Panc1 (cell line): ENCODE measurements at regions not wholly inside any gene's neighbourhood (a gene's known extent, or its start where the extent isn't known, plus 50 kb on each side); places are given as distances from the start of the nearest gene placed in this dataset.

Experiments
- ATAC-seq: fragments of 200-7000 bp; cut with Tn5 transposase; 2 replicates; pipeline ENCODE4 v1.9.1; 2020; ENCODE audit warnings: mild to moderate bottlenecking, moderate library complexity
- BruUV-seq: library from RNA; stranded (reverse); fragments of 400-500 nt; replicated peaks from 2 replicates; lab custom pipeline; 2021; lab: Mats Ljungman, UMichigan
- CTCF ChIA-PET: fragments of 300-600 bp; sonication (Branson Sonifier 250); formaldehyde crosslinking; loops from one replicate; lab custom pipeline; 2022; ENCODE audit warnings: antibody characterized with exemption; lab: Charles Lee
- POLR2A ChIA-PET: fragments of 300-600 bp; sonication (Branson Sonifier 250); formaldehyde crosslinking; loops from one replicate; lab custom pipeline; 2022; ENCODE audit warnings: antibody characterized with exemption; lab: Charles Lee
- DNase-seq: peaks from one replicate; pipeline ENCODE4 v3.0.0-alpha.2; 2010; ENCODE audit warnings: low read depth, low spot score
- H3K27ac ChIP-seq: 2 replicates; pipeline ENCODE4 v1.5.1; 2011; ENCODE audit warnings: mild to moderate bottlenecking, low read length, inconsistent platforms
- H3K27me3 ChIP-seq: fragments of 200-500 bp; sonication (Bioruptor generic); 2 replicates; pipeline ENCODE4 v1.6.0; 2014; ENCODE audit warnings: low read length, inconsistent platforms; ENCODE audit not compliant: control insufficient read depth, insufficient read depth
- H3K36me3 ChIP-seq: fragments of 200-500 bp; sonication (Bioruptor generic); 2 replicates; pipeline ENCODE4 v1.5.1; 2014; ENCODE audit warnings: inconsistent platforms, mild to moderate bottlenecking, low read length, moderate library complexity; ENCODE audit not compliant: control insufficient read depth, insufficient read depth
- H3K4me1 ChIP-seq: 2 replicates; pipeline ENCODE4 v1.5.1; 2011; ENCODE audit warnings: inconsistent platforms, mild to moderate bottlenecking, low read length, moderate library complexity; ENCODE audit not compliant: control insufficient read depth, insufficient read depth
- H3K4me3 ChIP-seq, 2 experiments: 2 replicates each; pipeline ENCODE4 v1.5.1; 2011 to 2012; ENCODE audit warnings: low read depth in 2 of 2, low read length in 2 of 2, mild to moderate bottlenecking in 2 of 2, inconsistent platforms in 1 of 2, moderate library complexity in 1 of 2
- H3K9me3 ChIP-seq: fragments of 200-500 bp; sonication (Bioruptor generic); 2 replicates; pipeline ENCODE4 v1.5.1; 2014; ENCODE audit warnings: low read depth, mild to moderate bottlenecking, inconsistent platforms, low read length, moderate library complexity; ENCODE audit not compliant: control insufficient read depth, insufficient read depth
- CTCF ChIP-seq: fragments of 450-650 bp; IDR thresholded peaks from 2 replicates; pipeline ENCODE4 v1.5.1; 2017; ENCODE audit warnings: mild to moderate bottlenecking
- POLR2AphosphoS5 ChIP-seq: IDR thresholded peaks from 2 replicates; pipeline ENCODE4 v1.6.1; 2012; ENCODE audit warnings: mild to moderate bottlenecking, low read depth, low read length, moderate library complexity
- REST ChIP-seq, 2 experiments: IDR thresholded peaks; 2 replicates each; pipeline ENCODE4 v1.6.1; 2011 to 2012; ENCODE audit warnings: low read depth in 2 of 2, control low read depth in 1 of 2, low read length in 1 of 2, mild to moderate bottlenecking in 1 of 2, moderate library complexity in 1 of 2; ENCODE audit not compliant: insufficient read depth in 1 of 2
- SIN3A ChIP-seq: IDR thresholded peaks from 2 replicates; pipeline ENCODE4 v1.6.1; 2012; ENCODE audit warnings: low read depth, mild to moderate bottlenecking, low read length, moderate library complexity, borderline replicate concordance; ENCODE audit not compliant: insufficient read depth
- TCF7L2 ChIP-seq: IDR thresholded peaks from 2 replicates; pipeline ENCODE4 v1.6.1; 2011; ENCODE audit warnings: mild to moderate bottlenecking, low read depth, low read length, inconsistent platforms
- in situ Hi-C: cut with HindIII; loops from 2 replicates; pipeline ENCODE4 v1.10.0; 2016; ENCODE audit warnings: low sequenced_read_pairs, low pct_unique_long_range_greater_than_20kb
- intact Hi-C: fragments of 100-400 bp; cut with micrococcal nuclease; formaldehyde crosslinking; loops from one replicate; pipeline ENCODE4 v1.10.0; 2022; ENCODE audit not compliant: unreplicated experiment

GRCh38 chr18:1892191-1892590 is 679.1 kb downstream of the METTL4 start:
- ATAC-seq (no peak), DNase-seq (no peak)
- no TSS peak for BruUV-seq
- no peaks in the 10 kb centered on the region for H3K9me3 ChIP-seq
- no peaks in the 10 kb centered on the region for H3K36me3 ChIP-seq
- ChIA-PET POLR2A (no interaction called here), CTCF (no interaction called here)
- TF ChIP-seq SIN3A (no peak), POLR2AphosphoS5 (no peak), REST (IDR thresholded peaks at IDR 0.05; ENCODE audit: insufficient read depth in 1 of 2, low read depth in 2 of 2, low read length in 1 of 2) (no peak)
- H3K4me3 ChIP-seq: no peak overlapping the region
- H3K4me1 ChIP-seq: no peaks in the 10 kb centered on the region
- in situ Hi-C loops (no loop called here), intact Hi-C loops (no loop called here)
- no peaks in the 10 kb centered on the region for H3K27me3 ChIP-seq
- no peak overlapping the region for H3K27ac ChIP-seq

GRCh38 chr18:1895456-1896185 is 675.7 kb downstream of the METTL4 start:
- no TSS peak for BruUV-seq
- POLR2A ChIA-PET: no interaction called here
- Histone ChIP-seq H3K9me3 (no peaks in the 10 kb centered on the region), H3K36me3 (no peaks in the 10 kb centered on the region), H3K4me3 (no peak overlapping the region), H3K27ac (no peak overlapping the region), H3K4me1 (no peaks in the 10 kb centered on the region), H3K27me3 (no peaks in the 10 kb centered on the region)
- intact Hi-C loops (no loop called here), in situ Hi-C loops (no loop called here)
- no peak for ATAC-seq
- CTCF ChIA-PET: interaction anchor here (0.6 kb wide), 1 partner anchor 332 kb away, joined by 3 read pairs; no protein-coding TSS in a partner anchor
- DNase-seq: no peak
- no peak for TF ChIP-seq TCF7L2
- TF ChIP-seq POLR2AphosphoS5: no peak
- no peak for TF ChIP-seq CTCF
- no peak for TF ChIP-seq SIN3A
- TF ChIP-seq REST (IDR thresholded peaks at IDR 0.05; ENCODE audit: insufficient read depth in 1 of 2, low read depth in 2 of 2, low read length in 1 of 2): no peak
